WI38 (cell line): ENCODE measurements at regions not wholly inside any gene's neighbourhood (a gene's known extent, or its start where the extent isn't known, plus 50 kb on each side); places are given as distances from the start of the nearest gene placed in this dataset.

Experiments
- H3K4me3 ChIP-seq: 2 replicates; pipeline ENCODE4 v1.5.1; 2011; ENCODE audit warnings: low read depth, mild to moderate bottlenecking, control low read depth, low read length
- TF ChIP-seq, protein P1 (sequence below): IDR thresholded peaks from 2 replicates; pipeline ENCODE4 v1.5.1; 2012; ENCODE audit warnings: low read depth, mild to moderate bottlenecking, control low read depth, low read length

DNA sequence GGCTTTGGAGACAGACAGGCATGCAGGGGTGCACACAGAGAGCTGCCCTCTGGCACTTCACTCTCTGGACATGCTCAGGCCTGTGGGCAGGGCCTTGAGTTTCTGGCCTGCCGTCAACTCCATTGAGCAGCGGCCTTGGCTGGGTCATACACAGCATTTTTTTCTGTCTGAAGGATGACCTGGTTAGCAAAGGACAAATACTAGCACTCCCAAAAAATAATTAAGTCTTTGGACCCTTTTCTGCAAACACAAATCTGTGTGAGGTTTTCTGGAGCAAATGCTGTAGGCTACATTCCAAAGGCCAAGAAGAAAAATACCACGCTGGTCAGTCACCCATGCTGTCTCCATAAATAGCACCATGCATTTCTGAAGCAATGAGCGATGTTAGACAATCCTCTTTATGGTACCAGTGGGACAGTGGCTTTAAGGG is 124.7 kb upstream of the CTAGE1 start:
- H3K4me3 ChIP-seq: no peak overlapping the region
- TF ChIP-seq, protein P1, sequence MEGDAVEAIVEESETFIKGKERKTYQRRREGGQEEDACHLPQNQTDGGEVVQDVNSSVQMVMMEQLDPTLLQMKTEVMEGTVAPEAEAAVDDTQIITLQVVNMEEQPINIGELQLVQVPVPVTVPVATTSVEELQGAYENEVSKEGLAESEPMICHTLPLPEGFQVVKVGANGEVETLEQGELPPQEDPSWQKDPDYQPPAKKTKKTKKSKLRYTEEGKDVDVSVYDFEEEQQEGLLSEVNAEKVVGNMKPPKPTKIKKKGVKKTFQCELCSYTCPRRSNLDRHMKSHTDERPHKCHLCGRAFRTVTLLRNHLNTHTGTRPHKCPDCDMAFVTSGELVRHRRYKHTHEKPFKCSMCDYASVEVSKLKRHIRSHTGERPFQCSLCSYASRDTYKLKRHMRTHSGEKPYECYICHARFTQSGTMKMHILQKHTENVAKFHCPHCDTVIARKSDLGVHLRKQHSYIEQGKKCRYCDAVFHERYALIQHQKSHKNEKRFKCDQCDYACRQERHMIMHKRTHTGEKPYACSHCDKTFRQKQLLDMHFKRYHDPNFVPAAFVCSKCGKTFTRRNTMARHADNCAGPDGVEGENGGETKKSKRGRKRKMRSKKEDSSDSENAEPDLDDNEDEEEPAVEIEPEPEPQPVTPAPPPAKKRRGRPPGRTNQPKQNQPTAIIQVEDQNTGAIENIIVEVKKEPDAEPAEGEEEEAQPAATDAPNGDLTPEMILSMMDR: no peak

DNA sequence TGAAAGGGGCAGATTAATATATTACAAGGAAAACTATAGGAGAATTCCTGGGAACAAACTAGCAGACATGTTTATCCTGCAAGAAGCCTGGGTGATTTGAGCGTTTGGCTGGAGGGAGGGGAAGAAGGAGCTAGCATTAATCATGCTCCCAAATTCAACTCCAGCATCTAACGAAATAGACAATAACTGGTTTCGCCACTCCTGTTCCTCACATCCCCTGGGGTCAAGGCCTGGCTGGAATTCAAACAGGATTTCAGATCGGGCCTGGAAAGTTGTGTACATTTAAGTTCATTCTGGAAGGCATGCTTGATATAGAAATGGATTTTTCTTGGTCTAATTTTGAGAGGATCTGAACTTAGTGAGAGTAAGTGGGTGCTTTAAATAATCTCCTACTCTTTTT is 126.1 kb upstream of the CTAGE1 start:
- no peak overlapping the region for H3K4me3 ChIP-seq
- TF ChIP-seq, protein P1: no peak

DNA sequence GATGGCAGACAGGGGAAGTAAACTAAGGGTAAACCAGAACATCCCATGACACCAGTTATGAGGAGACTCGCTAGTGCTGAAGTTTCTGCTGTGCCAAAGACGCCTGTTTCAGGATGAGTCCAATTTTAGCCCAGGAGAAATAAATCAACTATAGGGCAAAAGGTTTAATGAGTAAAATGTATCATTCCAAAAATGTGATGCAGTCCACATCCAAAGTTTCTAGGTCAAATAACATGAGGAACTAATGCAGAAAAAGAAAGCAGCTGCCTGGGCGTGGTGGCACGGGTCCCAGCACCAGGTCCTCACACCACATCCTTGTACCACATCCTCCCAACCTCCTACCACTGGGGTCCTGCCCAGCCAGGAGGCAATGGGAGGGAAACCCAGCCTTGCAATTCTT is 126.9 kb upstream of the CTAGE1 start:
- H3K4me3 ChIP-seq: no peak overlapping the region
- TF ChIP-seq, protein P1: no peak

- H3K4me3 ChIP-seq: no peak overlapping the region
- TF ChIP-seq, protein P1: no peak
Observed at GRCh38 chr18:22545066-22545760, 127.5 kb upstream of the CTAGE1 start.

DNA sequence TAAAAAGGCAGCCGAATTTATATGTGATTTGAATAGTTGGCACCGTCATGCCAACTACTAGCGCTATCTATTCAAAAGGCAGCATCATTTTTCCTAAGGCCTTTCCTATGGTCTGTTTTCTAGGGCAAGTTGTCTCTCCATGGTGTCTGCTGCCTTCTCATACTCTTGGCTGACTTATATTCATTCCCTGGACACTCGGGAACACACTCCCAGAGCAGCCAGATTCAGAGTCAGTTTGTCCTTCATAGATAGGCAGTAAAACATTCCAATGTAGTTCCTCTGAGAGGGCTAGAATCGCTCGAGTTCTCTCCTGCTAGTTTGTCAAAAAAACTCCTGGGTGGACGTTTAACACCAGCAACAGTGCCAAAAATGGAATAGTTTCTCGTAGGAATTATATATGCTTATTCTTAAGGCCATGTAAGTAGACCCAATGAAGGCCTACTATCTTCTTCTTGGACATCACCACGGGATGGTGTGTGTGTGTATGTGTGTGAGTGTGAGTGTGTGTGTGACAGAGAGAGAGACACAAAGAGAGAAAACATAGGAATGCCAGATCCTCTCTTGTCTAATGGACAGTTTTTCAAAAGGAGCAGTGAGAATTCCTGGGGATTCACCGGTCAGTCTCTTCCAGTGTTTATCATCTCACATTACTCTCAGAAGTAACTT is 129.3 kb upstream of the CTAGE1 start:
- H3K4me3 ChIP-seq: no peak overlapping the region
- TF ChIP-seq, protein P1: no peak

DNA sequence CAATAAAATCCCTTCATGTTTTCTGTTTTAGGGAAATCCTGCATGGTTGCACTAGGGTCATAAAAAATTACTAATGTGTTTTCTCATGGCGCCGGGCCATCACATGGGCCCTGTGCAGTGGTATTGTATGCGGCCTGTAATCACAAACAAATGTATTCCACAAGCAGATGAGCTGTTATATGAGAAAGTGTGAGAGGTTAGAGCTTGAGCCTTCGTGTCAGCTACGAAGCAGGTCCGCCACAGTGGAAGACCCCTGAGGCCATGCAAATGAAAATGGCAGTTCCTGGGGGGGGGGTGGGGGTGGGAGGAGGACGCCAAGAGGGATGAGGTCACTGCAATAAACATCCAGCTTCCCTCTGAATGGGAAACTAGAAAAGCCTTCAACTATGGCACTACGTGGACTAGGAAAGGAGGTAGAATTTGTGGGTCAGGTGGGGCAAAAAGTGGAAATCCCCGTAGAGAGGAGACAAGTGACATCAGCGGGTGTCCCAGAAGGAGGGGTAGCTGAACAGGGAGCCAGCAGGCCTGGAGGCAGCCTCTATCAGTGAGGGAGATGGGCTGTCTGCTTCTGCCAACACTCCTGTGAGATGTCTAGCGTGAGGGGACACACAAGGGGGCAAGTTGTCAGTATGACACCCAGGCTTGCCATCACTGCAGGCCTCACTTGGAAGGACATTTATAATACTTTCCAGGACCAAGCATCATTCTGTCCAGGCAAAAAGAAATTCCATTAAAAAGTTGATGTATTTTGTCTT is 130.3 kb upstream of the CTAGE1 start:
- TF ChIP-seq, protein P1: no peak
- H3K4me3 ChIP-seq: no peak overlapping the region
